ENCODE measurements at regions not wholly inside any gene's neighbourhood (a gene's known extent, or its start where the extent isn't known, plus 50 kb on each side); places are given as distances from the start of the nearest gene placed in this dataset.

- Histone ChIP-seq H3K27me3 (ENCODE audit: insufficient read depth, low read length) (peaks cover 6% of the 10 kb centered on the region; the same call in 1 of the 2 replicates), H3K27ac (ENCODE audit: low read depth, low read length) (no peak overlapping the region), H3K79me2 (ENCODE audit: control insufficient read depth, insufficient read depth, low read length, unreplicated experiment) (no peaks in the 10 kb centered on the region), H3K36me3 (ENCODE audit: insufficient read depth, low read length) (no peaks in the 10 kb centered on the region), H3K4me3 (ENCODE audit: low read depth, low read length) (no peak overlapping the region), H2AFZ (ENCODE audit: low read length, unreplicated experiment) (no peak overlapping the region), H3K4me1 (ENCODE audit: control insufficient read depth, insufficient read depth, low read length, unreplicated experiment) (peaks cover 2% of the 10 kb centered on the region)
Observed at GRCh38 chr2:71800106-71800809, 346.9 kb downstream of the DYSF start.

DNA sequence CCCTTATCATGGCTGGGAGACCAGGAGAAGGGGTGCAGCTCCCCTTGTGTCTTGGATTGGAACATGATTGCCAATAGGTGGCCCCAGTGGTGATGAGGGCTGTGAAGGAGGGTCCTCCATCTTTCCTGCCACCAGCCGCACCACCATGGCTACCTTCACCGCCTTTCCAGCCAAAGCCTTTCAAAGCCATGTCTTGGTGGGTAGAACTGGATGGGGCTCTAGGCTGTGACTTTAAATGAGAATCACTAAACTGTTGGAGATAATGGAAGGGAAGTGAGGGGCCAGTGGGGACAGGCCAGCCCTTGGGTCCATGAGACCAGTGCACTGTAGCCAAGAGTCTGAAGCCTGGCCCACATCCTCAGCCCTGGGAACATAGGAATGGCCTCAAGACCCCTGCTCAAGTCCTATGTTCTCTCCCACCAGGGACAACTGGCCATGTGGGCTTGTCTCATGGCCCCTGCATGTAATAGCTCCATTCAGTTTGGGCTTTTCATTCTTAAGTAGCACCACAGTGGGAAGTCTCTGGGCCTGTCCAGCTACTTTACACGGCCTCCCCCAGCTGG, 345.7 kb downstream of the DYSF start:
- Histone ChIP-seq H3K36me3 (ENCODE audit: insufficient read depth, low read length) (no peaks in the 10 kb centered on the region), H3K27ac (ENCODE audit: low read depth, low read length) (no peak overlapping the region), H2AFZ (ENCODE audit: low read length, unreplicated experiment) (no peak overlapping the region), H3K4me1 (ENCODE audit: control insufficient read depth, insufficient read depth, low read length, unreplicated experiment) (peaks cover 2% of the 10 kb centered on the region), H3K79me2 (ENCODE audit: control insufficient read depth, insufficient read depth, low read length, unreplicated experiment) (no peaks in the 10 kb centered on the region), H3K4me3 (ENCODE audit: low read depth, low read length) (no peak overlapping the region), H3K27me3 (ENCODE audit: insufficient read depth, low read length) (no peaks in the 10 kb centered on the region)

GRCh38 chr2:71798266-71799012, 345.1 kb downstream of the DYSF start:
- no peak overlapping the region for H3K4me3 ChIP-seq (ENCODE audit: low read depth, low read length)
- no peaks in the 10 kb centered on the region for H3K79me2 ChIP-seq (ENCODE audit: control insufficient read depth, insufficient read depth, low read length, unreplicated experiment)
- no peak overlapping the region for H3K27ac ChIP-seq (ENCODE audit: low read depth, low read length)
- peaks cover 2% of the 10 kb centered on the region for H3K4me1 ChIP-seq (ENCODE audit: control insufficient read depth, insufficient read depth, low read length, unreplicated experiment)
- H2AFZ ChIP-seq (ENCODE audit: low read length, unreplicated experiment) = no peak overlapping the region
- no peaks in the 10 kb centered on the region for H3K36me3 ChIP-seq (ENCODE audit: insufficient read depth, low read length)
- H3K27me3 ChIP-seq (ENCODE audit: insufficient read depth, low read length) = no peaks in the 10 kb centered on the region

DNA sequence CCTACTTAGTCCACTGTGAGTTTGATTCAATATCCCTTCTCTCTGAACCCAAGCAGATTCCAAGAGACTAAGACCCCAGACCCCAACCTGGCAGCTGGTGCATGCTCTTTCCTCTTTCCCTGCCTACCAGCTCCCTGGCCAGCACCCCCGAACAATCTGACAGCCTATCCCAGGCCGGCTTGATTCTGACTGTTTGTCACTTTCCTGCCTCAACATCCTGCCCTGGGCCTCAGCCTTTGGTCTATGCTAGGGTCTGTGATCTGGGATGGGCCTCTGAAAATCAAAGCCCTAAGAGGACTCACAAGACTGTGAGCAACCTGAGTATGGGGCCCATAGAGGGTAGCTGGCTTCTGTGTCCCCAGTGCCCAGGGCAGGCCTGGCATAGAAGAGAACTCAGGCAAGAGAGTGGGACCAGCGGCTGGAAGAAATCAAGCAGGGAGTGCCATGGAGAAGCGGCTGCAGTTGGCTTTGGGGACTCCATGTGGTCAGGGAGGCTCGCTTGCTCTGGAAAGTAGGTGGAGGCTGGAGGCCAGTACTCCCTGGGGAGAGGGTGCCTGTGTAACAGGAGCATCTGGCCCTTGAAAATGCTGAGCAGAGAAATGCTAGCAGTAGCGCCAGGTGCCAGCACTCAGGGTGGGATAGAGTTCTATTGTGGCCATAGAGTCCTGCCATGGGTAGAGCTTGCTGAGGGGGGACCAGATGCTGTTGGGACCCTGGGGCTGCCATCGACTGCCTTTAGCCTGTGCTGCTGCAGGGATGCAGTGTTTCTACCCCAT, 343.9 kb downstream of the DYSF start:
- peaks cover 2% of the 10 kb centered on the region for H3K4me1 ChIP-seq (ENCODE audit: control insufficient read depth, insufficient read depth, low read length, unreplicated experiment)
- 0 out of 2 replicates have a peak, but pooled peaks cover 2% of the 10 kb centered on the region for H3K27me3 ChIP-seq (ENCODE audit: insufficient read depth, low read length)
- H3K36me3 ChIP-seq (ENCODE audit: insufficient read depth, low read length) = no peaks in the 10 kb centered on the region

DNA sequence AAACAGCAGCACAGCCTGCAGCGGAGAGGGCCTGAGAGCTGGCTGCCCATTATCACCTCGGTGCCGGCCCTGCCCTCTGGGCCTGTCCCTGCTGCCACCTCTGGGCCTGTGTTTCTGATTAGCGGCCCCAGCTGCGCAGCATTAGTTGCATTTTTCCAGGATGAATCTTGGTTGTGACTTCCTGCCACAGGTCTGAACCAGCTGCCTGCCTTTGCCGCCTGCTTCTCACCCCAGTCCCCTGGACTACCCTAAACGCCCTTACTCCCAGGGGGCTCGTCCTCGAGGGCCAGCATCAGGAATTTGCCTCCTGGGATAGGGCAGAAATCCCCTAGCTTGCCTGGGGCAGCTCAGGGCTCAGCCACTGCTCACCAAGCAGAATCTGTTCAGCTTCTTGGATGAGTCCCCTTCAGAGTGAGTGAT, 342.8 kb downstream of the DYSF start:
- Histone ChIP-seq H3K27ac (ENCODE audit: low read depth, low read length) (no peak overlapping the region), H2AFZ (ENCODE audit: low read length, unreplicated experiment) (no peak overlapping the region), H3K4me1 (ENCODE audit: control insufficient read depth, insufficient read depth, low read length, unreplicated experiment) (peaks cover 2% of the 10 kb centered on the region), H3K27me3 (ENCODE audit: insufficient read depth, low read length) (0 out of 2 replicates have a peak, but pooled peaks cover 2% of the 10 kb centered on the region), H3K36me3 (ENCODE audit: insufficient read depth, low read length) (no peaks in the 10 kb centered on the region), H3K4me3 (ENCODE audit: low read depth, low read length) (no peak overlapping the region), H3K79me2 (ENCODE audit: control insufficient read depth, insufficient read depth, low read length, unreplicated experiment) (no peaks in the 10 kb centered on the region)

More for the DNA sequence above, 343.9 kb downstream of the DYSF start:
- Histone ChIP-seq H3K4me3 (ENCODE audit: low read depth, low read length) (no peak overlapping the region), H3K27ac (ENCODE audit: low read depth, low read length) (no peak overlapping the region), H2AFZ (ENCODE audit: low read length, unreplicated experiment) (no peak overlapping the region), H3K79me2 (ENCODE audit: control insufficient read depth, insufficient read depth, low read length, unreplicated experiment) (no peaks in the 10 kb centered on the region)

DNA sequence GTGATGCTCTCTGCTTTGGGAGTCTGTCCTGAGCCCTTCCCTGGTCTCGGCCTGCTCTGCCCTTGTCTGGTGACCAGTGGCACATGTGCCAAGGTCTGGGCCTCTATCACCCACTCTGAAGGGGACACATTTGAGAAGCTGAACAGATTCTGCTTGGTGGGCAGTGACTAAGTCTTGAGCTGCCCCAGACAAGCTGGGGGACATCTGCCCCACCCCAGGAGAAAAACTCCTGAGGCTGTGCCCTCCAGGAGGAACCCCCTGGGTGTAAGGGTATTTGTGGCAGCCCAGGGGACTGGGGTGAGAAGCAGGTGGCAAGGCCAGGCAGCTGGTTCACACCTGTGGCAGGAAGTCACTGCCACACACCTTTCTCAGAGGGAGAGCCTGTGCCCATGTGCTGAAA, 342.1 kb downstream of the DYSF start:
- Histone ChIP-seq H2AFZ (ENCODE audit: low read length, unreplicated experiment) (no peak overlapping the region), H3K4me3 (ENCODE audit: low read depth, low read length) (no peak overlapping the region), H3K36me3 (ENCODE audit: insufficient read depth, low read length) (no peaks in the 10 kb centered on the region), H3K79me2 (ENCODE audit: control insufficient read depth, insufficient read depth, low read length, unreplicated experiment) (no peaks in the 10 kb centered on the region), H3K27me3 (ENCODE audit: insufficient read depth, low read length) (0 out of 2 replicates have a peak, but pooled peaks cover 2% of the 10 kb centered on the region), H3K27ac (ENCODE audit: low read depth, low read length) (no peak overlapping the region), H3K4me1 (ENCODE audit: control insufficient read depth, insufficient read depth, low read length, unreplicated experiment) (peaks cover 2% of the 10 kb centered on the region)

GRCh38 chr2:71794611-71795010, 341.2 kb downstream of the DYSF start:
- 0 out of 2 replicates have a peak, but pooled peaks cover 2% of the 10 kb centered on the region for H3K27me3 ChIP-seq (ENCODE audit: insufficient read depth, low read length)
- no peak overlapping the region for H3K4me3 ChIP-seq (ENCODE audit: low read depth, low read length)
- H3K79me2 ChIP-seq (ENCODE audit: control insufficient read depth, insufficient read depth, low read length, unreplicated experiment) = no peaks in the 10 kb centered on the region
- no peak overlapping the region for H3K27ac ChIP-seq (ENCODE audit: low read depth, low read length)
- H3K36me3 ChIP-seq (ENCODE audit: insufficient read depth, low read length) = no peaks in the 10 kb centered on the region
- H2AFZ ChIP-seq (ENCODE audit: low read length, unreplicated experiment) = no peak overlapping the region
- H3K4me1 ChIP-seq (ENCODE audit: control insufficient read depth, insufficient read depth, low read length, unreplicated experiment) = peaks cover 2% of the 10 kb centered on the region

DNA sequence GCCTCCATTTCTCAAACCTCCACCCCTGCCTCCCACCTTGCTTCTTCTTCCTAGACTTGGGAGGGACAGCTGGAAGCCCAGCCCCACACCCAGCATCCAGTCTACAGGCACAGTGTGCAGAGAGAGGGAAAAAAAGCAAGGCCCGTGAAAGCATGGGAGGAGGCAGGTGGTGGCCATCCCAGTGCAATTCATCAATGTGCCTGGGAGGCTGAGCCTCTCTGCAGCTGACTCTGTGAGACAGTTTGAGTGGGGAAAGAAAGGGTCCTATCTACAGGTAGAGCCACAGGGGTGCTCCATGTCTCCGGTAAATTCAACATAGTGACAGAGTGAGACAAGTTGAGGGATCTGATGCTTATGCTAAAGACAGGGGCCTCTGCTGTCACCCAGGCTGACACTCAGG, 340.6 kb downstream of the DYSF start:
- H3K79me2 ChIP-seq (ENCODE audit: control insufficient read depth, insufficient read depth, low read length, unreplicated experiment) = no peaks in the 10 kb centered on the region
- H3K36me3 ChIP-seq (ENCODE audit: insufficient read depth, low read length) = no peaks in the 10 kb centered on the region
- H3K27ac ChIP-seq (ENCODE audit: low read depth, low read length) = no peak overlapping the region
- H3K4me3 ChIP-seq (ENCODE audit: low read depth, low read length) = no peak overlapping the region
- 0 out of 2 replicates have a peak, but pooled peaks cover 2% of the 10 kb centered on the region for H3K27me3 ChIP-seq (ENCODE audit: insufficient read depth, low read length)
- no peak overlapping the region for H2AFZ ChIP-seq (ENCODE audit: low read length, unreplicated experiment)
- peaks cover 2% of the 10 kb centered on the region for H3K4me1 ChIP-seq (ENCODE audit: control insufficient read depth, insufficient read depth, low read length, unreplicated experiment)

DNA sequence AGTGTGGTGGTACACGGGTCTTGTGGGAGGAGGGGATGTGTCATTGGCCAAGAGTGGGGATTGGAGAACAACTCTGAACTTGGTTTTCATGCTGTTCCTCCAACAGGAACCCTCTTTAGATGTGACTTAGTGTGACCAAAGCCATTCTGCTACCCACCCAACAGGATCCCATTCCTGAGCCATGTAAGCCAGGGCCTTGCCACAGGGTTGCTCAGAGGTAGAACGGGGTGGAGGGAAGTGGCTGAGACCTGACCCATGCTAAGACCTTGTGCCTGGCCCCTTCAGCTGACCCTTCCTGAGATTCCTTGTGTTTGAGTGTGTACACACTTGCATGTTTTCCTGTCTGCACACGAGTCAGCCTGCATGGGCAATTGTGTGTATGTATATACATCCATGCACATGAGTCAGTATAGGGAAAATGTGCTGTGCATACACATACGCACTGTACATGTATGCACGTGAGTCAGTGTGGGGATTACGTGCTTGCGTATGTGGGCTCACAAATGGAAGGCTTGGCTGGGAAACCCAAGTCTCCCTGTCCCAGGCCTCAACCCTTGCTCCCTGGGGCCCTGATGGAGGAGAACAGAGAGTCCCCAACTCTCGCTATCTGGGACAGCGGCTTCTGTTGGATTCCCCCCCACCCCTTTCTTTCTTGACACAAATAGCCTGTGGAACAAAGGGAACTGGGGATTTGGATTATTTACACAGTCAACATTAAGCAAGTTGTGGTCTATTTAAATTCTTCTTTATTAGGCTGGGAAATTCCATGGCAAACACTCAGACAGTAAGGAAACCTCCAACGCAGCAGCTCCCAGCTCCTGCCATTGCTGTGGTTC, 339.8 kb downstream of the DYSF start:
- no peaks in the 10 kb centered on the region for H3K79me2 ChIP-seq (ENCODE audit: control insufficient read depth, insufficient read depth, low read length, unreplicated experiment)
- no peak overlapping the region for H3K4me3 ChIP-seq (ENCODE audit: low read depth, low read length)
- no peaks in the 10 kb centered on the region for H3K36me3 ChIP-seq (ENCODE audit: insufficient read depth, low read length)
- peaks cover 2% of the 10 kb centered on the region for H3K4me1 ChIP-seq (ENCODE audit: control insufficient read depth, insufficient read depth, low read length, unreplicated experiment)
- 0 out of 2 replicates have a peak, but pooled peaks cover 2% of the 10 kb centered on the region for H3K27me3 ChIP-seq (ENCODE audit: insufficient read depth, low read length)
- no peak overlapping the region for H2AFZ ChIP-seq (ENCODE audit: low read length, unreplicated experiment)
- no peak overlapping the region for H3K27ac ChIP-seq (ENCODE audit: low read depth, low read length)
